Panc1 (cell line): ENCODE measurements at regions not wholly inside any gene's neighbourhood (a gene's known extent, or its start where the extent isn't known, plus 50 kb on each side); places are given as distances from the start of the nearest gene placed in this dataset.
"Not testable (repeated sequence)": the region's sequence is repeated elsewhere in the genome, so short reads cannot be mapped to it uniquely, and the experiment has no call there.

Source experiments
- ATAC-seq: fragments of 200-7000 bp; cut with Tn5 transposase; 2 replicates; pipeline ENCODE4 v1.9.1; 2020; ENCODE audit warnings: mild to moderate bottlenecking, moderate library complexity
- BruUV-seq: library from RNA; stranded (reverse); fragments of 400-500 nt; replicated peaks from 2 replicates; lab custom pipeline; 2021; lab: Mats Ljungman, UMichigan
- CTCF ChIA-PET: fragments of 300-600 bp; sonication (Branson Sonifier 250); formaldehyde crosslinking; loops from one replicate; lab custom pipeline; 2022; ENCODE audit warnings: antibody characterized with exemption; lab: Charles Lee
- POLR2A ChIA-PET: fragments of 300-600 bp; sonication (Branson Sonifier 250); formaldehyde crosslinking; loops from one replicate; lab custom pipeline; 2022; ENCODE audit warnings: antibody characterized with exemption; lab: Charles Lee
- DNase-seq: peaks from one replicate; pipeline ENCODE4 v3.0.0-alpha.2; 2010; ENCODE audit warnings: low read depth, low spot score
- H3K27ac ChIP-seq: 2 replicates; pipeline ENCODE4 v1.5.1; 2011; ENCODE audit warnings: mild to moderate bottlenecking, low read length, inconsistent platforms
- H3K27me3 ChIP-seq: fragments of 200-500 bp; sonication (Bioruptor generic); 2 replicates; pipeline ENCODE4 v1.6.0; 2014; ENCODE audit warnings: low read length, inconsistent platforms; ENCODE audit not compliant: control insufficient read depth, insufficient read depth
- H3K36me3 ChIP-seq: fragments of 200-500 bp; sonication (Bioruptor generic); 2 replicates; pipeline ENCODE4 v1.5.1; 2014; ENCODE audit warnings: inconsistent platforms, mild to moderate bottlenecking, low read length, moderate library complexity; ENCODE audit not compliant: control insufficient read depth, insufficient read depth
- H3K4me1 ChIP-seq: 2 replicates; pipeline ENCODE4 v1.5.1; 2011; ENCODE audit warnings: inconsistent platforms, mild to moderate bottlenecking, low read length, moderate library complexity; ENCODE audit not compliant: control insufficient read depth, insufficient read depth
- H3K4me3 ChIP-seq, 2 experiments: 2 replicates each; pipeline ENCODE4 v1.5.1; 2011 to 2012; ENCODE audit warnings: low read depth in 2 of 2, low read length in 2 of 2, mild to moderate bottlenecking in 2 of 2, inconsistent platforms in 1 of 2, moderate library complexity in 1 of 2
- H3K9me3 ChIP-seq: fragments of 200-500 bp; sonication (Bioruptor generic); 2 replicates; pipeline ENCODE4 v1.5.1; 2014; ENCODE audit warnings: low read depth, mild to moderate bottlenecking, inconsistent platforms, low read length, moderate library complexity; ENCODE audit not compliant: control insufficient read depth, insufficient read depth
- CTCF ChIP-seq: fragments of 450-650 bp; IDR thresholded peaks from 2 replicates; pipeline ENCODE4 v1.5.1; 2017; ENCODE audit warnings: mild to moderate bottlenecking
- POLR2AphosphoS5 ChIP-seq: IDR thresholded peaks from 2 replicates; pipeline ENCODE4 v1.6.1; 2012; ENCODE audit warnings: mild to moderate bottlenecking, low read depth, low read length, moderate library complexity
- REST ChIP-seq, 2 experiments: IDR thresholded peaks; 2 replicates each; pipeline ENCODE4 v1.6.1; 2011 to 2012; ENCODE audit warnings: low read depth in 2 of 2, control low read depth in 1 of 2, low read length in 1 of 2, mild to moderate bottlenecking in 1 of 2, moderate library complexity in 1 of 2; ENCODE audit not compliant: insufficient read depth in 1 of 2
- SIN3A ChIP-seq: IDR thresholded peaks from 2 replicates; pipeline ENCODE4 v1.6.1; 2012; ENCODE audit warnings: low read depth, mild to moderate bottlenecking, low read length, moderate library complexity, borderline replicate concordance; ENCODE audit not compliant: insufficient read depth
- TCF7L2 ChIP-seq: IDR thresholded peaks from 2 replicates; pipeline ENCODE4 v1.6.1; 2011; ENCODE audit warnings: mild to moderate bottlenecking, low read depth, low read length, inconsistent platforms
- in situ Hi-C: cut with HindIII; loops from 2 replicates; pipeline ENCODE4 v1.10.0; 2016; ENCODE audit warnings: low sequenced_read_pairs, low pct_unique_long_range_greater_than_20kb
- intact Hi-C: fragments of 100-400 bp; cut with micrococcal nuclease; formaldehyde crosslinking; loops from one replicate; pipeline ENCODE4 v1.10.0; 2022; ENCODE audit not compliant: unreplicated experiment

- Histone ChIP-seq H3K9me3 (no peaks in the 10 kb centered on the region), H3K4me3 (no peak overlapping the region), H3K27ac (no peak overlapping the region), H3K36me3 (no peaks in the 10 kb centered on the region), H3K4me1 (no peaks in the 10 kb centered on the region), H3K27me3 (no peaks in the 10 kb centered on the region)
- no peak for TF ChIP-seq TCF7L2
- no peak for TF ChIP-seq POLR2AphosphoS5
- no peak for TF ChIP-seq SIN3A
- no peak for TF ChIP-seq REST (IDR thresholded peaks at IDR 0.05; ENCODE audit: insufficient read depth in 1 of 2, low read depth in 2 of 2, low read length in 1 of 2)
- TF ChIP-seq CTCF, result no peak
- intact Hi-C loops (no loop called here), in situ Hi-C loops (no loop called here)
- ATAC-seq, result no peak
- BruUV-seq, result no TSS peak
- no peak for DNase-seq
- CTCF ChIA-PET, result no interaction called here
- POLR2A ChIA-PET, result no interaction called here
These were observed 428.9 kb upstream of the C1orf87 start for GRCh38 chr1:60502506-60502905.

GRCh38 chr1:60489916-60490480, 416.4 kb upstream of the C1orf87 start:
- DNase-seq, POLR2A ChIA-PET, H3K9me3 ChIP-seq, H3K4me1 ChIP-seq, H3K36me3 ChIP-seq, H3K4me3 ChIP-seq, BruUV-seq, H3K27me3 ChIP-seq, intact Hi-C loops, H3K27ac ChIP-seq, in situ Hi-C loops, ATAC-seq: not testable (repeated sequence)
- CTCF ChIA-PET, result interaction anchor here (0.7 kb wide), 1 partner anchor 187 kb away, joined by 3 read pairs; no protein-coding TSS in a partner anchor

- intact Hi-C loops (no loop called here), in situ Hi-C loops (no loop called here)
- ChIA-PET CTCF (no interaction called here), POLR2A (no interaction called here)
- Histone ChIP-seq H3K27ac (no peak overlapping the region), H3K9me3 (no peaks in the 10 kb centered on the region; the same call in 1 of the 2 replicates), H3K4me1 (no peaks in the 10 kb centered on the region), H3K36me3 (no peaks in the 10 kb centered on the region), H3K4me3 (no peak overlapping the region), H3K27me3 (no peaks in the 10 kb centered on the region)
- BruUV-seq, result no TSS peak
- no peak for ATAC-seq
- TF ChIP-seq CTCF, result no peak
- TF ChIP-seq TCF7L2, result no peak
- TF ChIP-seq REST (IDR thresholded peaks at IDR 0.05; ENCODE audit: insufficient read depth in 1 of 2, low read depth in 2 of 2, low read length in 1 of 2), result no peak
- TF ChIP-seq SIN3A, result no peak
- TF ChIP-seq POLR2AphosphoS5, result no peak
- no peak for DNase-seq
These were observed 415.3 kb upstream of the C1orf87 start for GRCh38 chr1:60488847-60489246.
